Stimulated activated naive CD8-positive, alpha-beta T cell treated with anti-CD3 and anti-CD28 coated beads, Interleukin-15, Interleukin-2, amounts not matched to agents 100 ng/mL and 50 ng/mL, for 24 hours (primary cell): ENCODE measurements at regions not wholly inside any gene's neighbourhood (a gene's known extent, or its start where the extent isn't known, plus 50 kb on each side); places are given as distances from the start of the nearest gene placed in this dataset.
"Not testable (repeated sequence)": the region's sequence is repeated elsewhere in the genome, so short reads cannot be mapped to it uniquely, and the experiment has no call there.

Source experiments
- H3K27ac Mint-ChIP-seq: one replicate; pipeline ENCODE4 v1.8.0; 2021; ENCODE audit warnings: mild to moderate bottlenecking, mixed read lengths
- H3K27me3 Mint-ChIP-seq: one replicate; pipeline ENCODE4 v1.8.0; 2021; ENCODE audit warnings: mixed read lengths
- H3K36me3 Mint-ChIP-seq: one replicate; pipeline ENCODE4 v1.8.0; 2021; ENCODE audit warnings: low read depth, mixed read lengths
- H3K4me1 Mint-ChIP-seq: one replicate; pipeline ENCODE4 v1.8.0; 2021; ENCODE audit warnings: low read depth, mixed read lengths
- H3K4me3 Mint-ChIP-seq: one replicate; pipeline ENCODE4 v1.8.0; 2021; ENCODE audit warnings: mild to moderate bottlenecking, mixed read lengths
- H3K9me3 Mint-ChIP-seq: one replicate; pipeline ENCODE4 v1.8.0; 2021; ENCODE audit warnings: mixed read lengths

DNA sequence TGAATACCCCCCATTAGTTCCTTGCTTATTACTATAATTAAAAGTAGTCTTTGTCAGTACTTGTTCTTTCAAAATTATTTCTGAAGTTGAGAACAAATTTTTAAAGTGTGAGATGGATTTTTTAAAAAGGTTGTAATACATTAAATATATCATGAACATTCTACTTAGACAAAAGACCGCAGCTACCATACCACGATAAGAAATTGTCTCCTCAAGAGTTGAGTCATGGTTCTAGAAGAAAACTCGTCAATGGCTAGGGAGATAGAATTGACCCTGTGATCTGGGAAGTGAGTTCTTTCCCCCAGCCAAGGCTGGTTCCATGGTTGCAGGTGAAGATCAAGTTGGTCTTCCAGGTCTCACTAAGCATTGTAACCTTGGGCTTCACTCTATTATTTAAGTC is 67.8 kb upstream of the ACYP2 start:
- H3K9me3 Mint-ChIP-seq = peaks cover 8% of the 10 kb centered on the region
- peaks cover 14% of the 10 kb centered on the region for H3K36me3 Mint-ChIP-seq
- H3K4me1 Mint-ChIP-seq = peaks cover 43% of the 10 kb centered on the region
- no peak overlapping the region for H3K4me3 Mint-ChIP-seq
- H3K27ac Mint-ChIP-seq = peak overlapping the region; percentile 71
- no peaks in the 10 kb centered on the region for H3K27me3 Mint-ChIP-seq

DNA sequence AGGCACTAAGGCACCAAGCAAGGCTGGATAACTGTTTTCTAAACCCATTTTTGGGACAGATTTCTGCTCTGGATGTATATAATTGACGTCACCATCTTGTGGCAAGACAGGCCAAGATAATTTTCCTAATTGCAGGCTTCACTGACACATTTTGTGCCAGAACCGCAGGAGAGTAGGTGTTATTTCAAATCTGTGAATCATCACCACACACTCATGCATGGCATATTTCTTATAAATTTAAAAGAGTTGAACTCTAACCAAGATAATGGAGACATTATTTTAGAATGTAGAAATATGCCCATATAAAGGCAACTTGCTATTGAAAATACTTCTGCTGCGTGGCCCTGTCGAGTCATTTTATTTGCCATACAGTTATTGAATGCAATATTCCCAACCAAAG is 68.3 kb upstream of the ACYP2 start:
- peaks cover 40% of the 10 kb centered on the region for H3K4me1 Mint-ChIP-seq
- peak overlapping the region; percentile 71 for H3K27ac Mint-ChIP-seq
- H3K9me3 Mint-ChIP-seq = peaks cover 8% of the 10 kb centered on the region
- peaks cover 20% of the 10 kb centered on the region for H3K36me3 Mint-ChIP-seq
- H3K4me3 Mint-ChIP-seq = no peak overlapping the region
- no peaks in the 10 kb centered on the region for H3K27me3 Mint-ChIP-seq

DNA sequence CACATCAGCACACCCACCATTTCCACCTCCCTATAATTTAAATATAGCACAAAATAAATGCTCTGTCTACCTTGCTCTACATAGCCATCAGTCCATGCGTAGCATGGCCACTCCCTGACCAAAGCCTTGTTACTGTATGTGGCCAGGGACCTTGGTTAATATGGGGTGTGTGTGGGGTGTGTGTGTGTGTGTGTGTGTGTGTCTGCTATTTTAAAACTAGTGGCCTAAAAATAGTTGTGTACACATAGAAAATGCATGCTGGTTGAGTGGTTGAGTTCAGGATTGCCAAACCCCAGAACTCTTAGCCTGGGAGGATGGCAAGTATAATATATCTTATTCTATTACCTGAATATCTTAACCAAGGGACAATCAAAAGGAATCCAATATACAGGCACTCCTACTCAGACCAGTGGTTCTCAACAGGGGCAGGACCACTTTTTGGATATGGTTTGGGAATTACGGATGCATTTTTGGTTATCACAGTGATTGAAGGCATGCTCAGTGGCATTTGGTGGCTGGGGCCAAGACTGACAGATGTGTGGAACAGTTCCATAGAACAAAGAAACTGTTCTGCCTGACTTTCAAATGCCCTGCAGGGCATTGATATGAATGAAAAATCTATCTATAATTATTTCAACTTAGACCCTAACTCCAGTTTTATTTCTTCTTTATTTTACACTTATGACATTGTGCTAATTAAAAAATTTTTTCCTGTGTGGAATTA is 72.3 kb upstream of the PSME4 start:
- H3K36me3 Mint-ChIP-seq = peaks cover 12% of the 10 kb centered on the region
- no peak overlapping the region for H3K27ac Mint-ChIP-seq
- no peaks in the 10 kb centered on the region for H3K27me3 Mint-ChIP-seq
- peaks cover 8% of the 10 kb centered on the region for H3K9me3 Mint-ChIP-seq
- peaks cover 26% of the 10 kb centered on the region for H3K4me1 Mint-ChIP-seq
- H3K4me3 Mint-ChIP-seq = no peak overlapping the region

DNA sequence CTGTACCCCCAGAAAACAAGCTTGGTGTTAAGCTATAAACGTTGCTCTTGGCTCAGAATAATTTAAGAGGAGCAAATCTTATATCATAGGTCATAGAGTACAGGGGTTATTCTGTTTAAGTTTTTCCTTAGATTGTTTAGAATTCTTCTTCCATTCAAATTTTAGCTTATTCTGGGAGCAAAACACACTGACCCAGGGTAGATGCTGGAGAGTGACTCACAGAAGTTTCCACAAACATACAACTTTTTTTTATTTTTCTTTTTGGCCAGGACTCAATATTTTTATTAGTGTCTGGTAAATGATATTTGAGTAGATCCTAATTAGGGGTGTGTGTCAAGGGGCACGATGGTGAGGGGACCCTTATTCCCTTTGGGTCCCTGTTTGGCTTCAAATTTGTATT is 71.5 kb upstream of the PSME4 start:
- Mint-ChIP-seq H3K27ac (no peak overlapping the region), H3K4me1 (peaks cover 18% of the 10 kb centered on the region), H3K27me3 (no peaks in the 10 kb centered on the region), H3K4me3 (no peak overlapping the region), H3K36me3 (peaks cover 12% of the 10 kb centered on the region), H3K9me3 (peaks cover 8% of the 10 kb centered on the region)

GRCh38 chr2:54041135-54041534 is 70.3 kb upstream of the PSME4 start:
- Mint-ChIP-seq H3K9me3 (peaks cover 8% of the 10 kb centered on the region), H3K4me1 (peaks cover 8% of the 10 kb centered on the region), H3K36me3 (peaks cover 12% of the 10 kb centered on the region), H3K27me3 (no peaks in the 10 kb centered on the region), H3K4me3 (no peak overlapping the region), H3K27ac (no peak overlapping the region)

- H3K27me3 Mint-ChIP-seq = no peaks in the 10 kb centered on the region
- peaks cover 8% of the 10 kb centered on the region for H3K9me3 Mint-ChIP-seq
- no peak overlapping the region for H3K4me3 Mint-ChIP-seq
- H3K4me1 Mint-ChIP-seq = peaks cover 8% of the 10 kb centered on the region
- no peak overlapping the region for H3K27ac Mint-ChIP-seq
- H3K36me3 Mint-ChIP-seq = peaks cover 12% of the 10 kb centered on the region
Measured at GRCh38 chr2:54040685-54041084, 69.9 kb upstream of the PSME4 start.

DNA sequence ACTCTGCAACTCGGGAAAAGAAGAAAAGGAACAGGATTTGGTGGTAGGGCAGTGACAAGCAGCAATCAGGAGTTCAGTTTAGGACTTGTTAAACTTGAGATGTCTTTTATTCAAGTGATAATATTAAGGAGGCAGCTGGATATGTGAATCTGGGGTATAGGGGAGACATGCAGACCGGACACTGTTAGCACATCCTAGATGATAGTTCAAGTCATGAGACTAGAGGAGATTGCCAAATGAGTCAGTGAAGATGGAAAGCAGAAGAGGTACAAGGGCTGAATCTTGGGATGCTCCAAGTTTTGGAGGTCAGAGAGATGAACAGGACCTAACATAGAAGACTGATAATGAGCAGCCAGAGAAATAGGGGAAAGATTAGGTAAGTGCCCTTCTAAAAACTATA is 69.5 kb upstream of the PSME4 start:
- peaks cover 10% of the 10 kb centered on the region for H3K36me3 Mint-ChIP-seq

DNA sequence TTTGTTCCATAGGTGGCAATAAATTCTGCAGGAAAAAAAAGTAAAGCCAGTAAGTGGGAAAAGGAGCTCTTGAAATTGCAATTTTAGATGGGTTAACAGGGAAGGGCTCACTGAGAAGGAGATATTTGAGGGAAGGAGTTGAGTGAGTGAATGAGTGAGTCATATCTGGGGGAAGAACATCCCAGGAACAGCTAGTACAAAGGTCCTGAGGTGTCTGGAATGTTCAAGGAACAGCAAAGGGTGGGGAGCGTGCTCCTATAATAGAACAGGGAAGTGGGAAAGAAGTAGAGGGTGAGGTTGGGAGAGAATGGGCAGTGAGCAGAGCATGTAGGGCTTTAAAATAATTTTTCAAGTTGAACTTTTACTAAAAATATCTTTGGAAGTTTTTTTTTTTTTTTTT is 68.0 kb upstream of the PSME4 start:
- Mint-ChIP-seq H3K27me3 (no peaks in the 10 kb centered on the region), H3K36me3 (peaks cover 7% of the 10 kb centered on the region), H3K9me3 (no peaks in the 10 kb centered on the region), H3K27ac (no peak overlapping the region), H3K4me3 (no peak overlapping the region), H3K4me1 (no peaks in the 10 kb centered on the region)

More for the DNA sequence above, 69.5 kb upstream of the PSME4 start:
- Mint-ChIP-seq H3K4me1 (peaks cover 7% of the 10 kb centered on the region), H3K9me3 (peaks cover 7% of the 10 kb centered on the region), H3K4me3 (no peak overlapping the region), H3K27ac (no peak overlapping the region), H3K27me3 (no peaks in the 10 kb centered on the region)

GRCh38 chr2:54031288-54031687 is 60.5 kb upstream of the PSME4 start:
- H3K27me3 Mint-ChIP-seq, H3K9me3 Mint-ChIP-seq, H3K36me3 Mint-ChIP-seq, H3K4me3 Mint-ChIP-seq, H3K27ac Mint-ChIP-seq, H3K4me1 Mint-ChIP-seq: not testable (repeated sequence)

DNA sequence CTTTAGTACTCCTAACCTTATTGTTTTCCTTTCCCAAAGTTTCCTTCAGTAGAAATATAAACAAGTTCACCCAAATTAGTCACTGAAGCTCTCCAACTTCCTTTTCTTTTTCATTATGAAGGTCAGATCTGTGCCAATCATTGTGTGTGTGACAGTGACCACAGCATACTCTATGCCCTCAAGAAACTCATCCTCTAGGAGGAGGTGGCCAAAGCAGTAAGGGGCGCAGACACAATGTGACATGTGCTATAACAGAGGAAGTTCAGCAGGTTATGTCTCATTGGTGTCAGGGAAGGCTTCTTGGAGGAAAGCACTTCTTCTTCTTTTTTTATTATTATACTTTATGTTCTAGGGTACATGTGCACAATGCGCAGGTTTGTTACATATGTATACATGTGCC is 60.0 kb upstream of the PSME4 start:
- no peaks in the 10 kb centered on the region for H3K36me3 Mint-ChIP-seq
- H3K9me3 Mint-ChIP-seq = no peaks in the 10 kb centered on the region
- H3K27ac Mint-ChIP-seq = no peak overlapping the region
- H3K4me1 Mint-ChIP-seq = peaks cover 6% of the 10 kb centered on the region
- H3K4me3 Mint-ChIP-seq = no peak overlapping the region
- no peaks in the 10 kb centered on the region for H3K27me3 Mint-ChIP-seq

DNA sequence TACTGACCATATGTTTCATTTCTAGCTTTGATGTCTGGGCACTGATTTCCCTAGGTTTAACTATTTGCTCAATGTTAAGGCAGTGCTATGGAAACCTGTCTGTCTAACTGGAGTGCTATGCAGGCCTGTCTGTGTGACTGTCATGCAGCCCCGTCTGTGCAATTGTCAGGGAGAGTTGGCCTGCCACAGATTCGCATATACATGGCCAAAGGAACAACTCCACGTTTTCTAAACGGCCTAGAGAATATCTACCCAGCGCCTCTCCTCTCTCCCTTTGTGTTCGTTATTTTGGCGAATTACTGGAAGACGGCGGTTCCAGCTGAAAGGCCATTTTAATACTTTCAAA is 59.6 kb upstream of the PSME4 start:
- H3K4me1 Mint-ChIP-seq = peaks cover 6% of the 10 kb centered on the region
- H3K9me3 Mint-ChIP-seq = peaks cover 3% of the 10 kb centered on the region
- no peak overlapping the region for H3K4me3 Mint-ChIP-seq
- no peaks in the 10 kb centered on the region for H3K27me3 Mint-ChIP-seq
- H3K36me3 Mint-ChIP-seq = no peaks in the 10 kb centered on the region
- H3K27ac Mint-ChIP-seq = no peak overlapping the region

GRCh38 chr2:54029721-54030395 is 59.1 kb upstream of the PSME4 start:
- H3K4me1 Mint-ChIP-seq = peaks cover 6% of the 10 kb centered on the region
- H3K9me3 Mint-ChIP-seq = peaks cover 5% of the 10 kb centered on the region
- no peak overlapping the region for H3K4me3 Mint-ChIP-seq
- no peaks in the 10 kb centered on the region for H3K36me3 Mint-ChIP-seq
- H3K27ac Mint-ChIP-seq = no peak overlapping the region
- H3K27me3 Mint-ChIP-seq = no peaks in the 10 kb centered on the region

- H3K4me1 Mint-ChIP-seq, H3K4me3 Mint-ChIP-seq, H3K27me3 Mint-ChIP-seq, H3K27ac Mint-ChIP-seq: not testable (repeated sequence)
- Mint-ChIP-seq H3K9me3 (peaks cover 12% of the 10 kb centered on the region), H3K36me3 (peaks cover 20% of the 10 kb centered on the region)
Measured at GRCh38 chr2:54025463-54026075, 54.8 kb upstream of the PSME4 start.

DNA sequence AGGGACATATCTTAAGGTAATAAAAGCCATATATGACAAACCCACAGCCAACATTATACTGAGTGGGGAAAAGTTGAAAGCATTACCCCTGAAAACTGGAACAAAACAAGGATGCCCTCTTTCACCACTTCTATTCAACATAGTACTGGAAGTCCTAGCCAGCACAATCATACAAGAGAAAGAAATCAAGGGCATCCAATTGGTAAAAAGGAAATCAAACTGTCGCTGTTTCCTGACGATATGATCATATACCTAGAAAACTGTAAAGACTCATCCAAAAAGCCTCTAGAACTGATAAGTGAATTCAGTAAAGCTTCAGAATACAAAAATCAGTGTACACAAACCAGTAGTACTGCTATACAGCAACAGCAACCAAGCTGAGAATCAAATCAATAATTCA is 53.8 kb upstream of the PSME4 start:
- no peaks in the 10 kb centered on the region for H3K27me3 Mint-ChIP-seq
- H3K27ac Mint-ChIP-seq = no peak overlapping the region
- H3K4me1 Mint-ChIP-seq = no peaks in the 10 kb centered on the region
- peaks cover 20% of the 10 kb centered on the region for H3K36me3 Mint-ChIP-seq
- no peak overlapping the region for H3K4me3 Mint-ChIP-seq
- H3K9me3 Mint-ChIP-seq = peaks cover 12% of the 10 kb centered on the region

GRCh38 chr2:54021702-54022101 is 50.9 kb upstream of the PSME4 start:
- Mint-ChIP-seq H3K4me1 (no peaks in the 10 kb centered on the region), H3K27ac (no peak overlapping the region), H3K36me3 (peaks cover 24% of the 10 kb centered on the region), H3K4me3 (no peak overlapping the region), H3K9me3 (peaks cover 12% of the 10 kb centered on the region), H3K27me3 (no peaks in the 10 kb centered on the region)
